ENCODE measurements at regions not wholly inside any gene's neighbourhood (a gene's known extent, or its start where the extent isn't known, plus 50 kb on each side); places are given as distances from the start of the nearest gene placed in this dataset.

GRCh38 chr15:77798151-77798835 is 165.6 kb upstream of the LINGO1 start:
- DNase-seq (ENCODE audit: low read depth in 3 of 3, low spot score in 1 of 3) = no peak

- DNase-seq (ENCODE audit: low read depth in 3 of 3, low spot score in 1 of 3) = no peak
Observed at GRCh38 chr15:77797270-77797669, 164.6 kb upstream of the LINGO1 start.

- no peak for DNase-seq (ENCODE audit: low read depth in 3 of 3, low spot score in 1 of 3)
Observed at GRCh38 chr15:77796046-77796729, 163.5 kb upstream of the LINGO1 start.

GRCh38 chr15:77795446-77795845 is 162.7 kb upstream of the LINGO1 start:
- no peak for DNase-seq (ENCODE audit: low read depth in 3 of 3, low spot score in 1 of 3)

- no peak for DNase-seq (ENCODE audit: low read depth in 3 of 3, low spot score in 1 of 3)
Observed at GRCh38 chr15:77791941-77792340, 159.2 kb upstream of the LINGO1 start.

- no peak for DNase-seq (ENCODE audit: low read depth in 3 of 3, low spot score in 1 of 3)
Observed at GRCh38 chr15:77790481-77790880, 157.8 kb upstream of the LINGO1 start.

GRCh38 chr15:77786956-77787355 is 154.2 kb upstream of the LINGO1 start:
- no peak for DNase-seq (ENCODE audit: low read depth in 3 of 3, low spot score in 1 of 3)

GRCh38 chr15:77786181-77786890 is 153.6 kb upstream of the LINGO1 start:
- DNase-seq (ENCODE audit: low read depth in 3 of 3, low spot score in 1 of 3) = no peak

GRCh38 chr15:77784361-77785292 is 151.9 kb upstream of the LINGO1 start:
- DNase-seq (ENCODE audit: low read depth in 3 of 3, low spot score in 1 of 3) = no peak

- DNase-seq (ENCODE audit: low read depth in 3 of 3, low spot score in 1 of 3) = no peak
Observed at GRCh38 chr15:77783636-77784035, 150.9 kb upstream of the LINGO1 start.

- DNase-seq (ENCODE audit: low read depth in 3 of 3, low spot score in 1 of 3) = no peak
Observed at GRCh38 chr15:77782691-77783090, 150.0 kb upstream of the LINGO1 start.

GRCh38 chr15:77781946-77782240 is 149.2 kb upstream of the LINGO1 start:
- DNase-seq (ENCODE audit: low read depth in 3 of 3, low spot score in 1 of 3) = no peak

- DNase-seq (ENCODE audit: low read depth in 3 of 3, low spot score in 1 of 3) = no peak
Observed at GRCh38 chr15:77781151-77781945, 148.6 kb upstream of the LINGO1 start.

GRCh38 chr15:77778802-77779201 is 146.1 kb upstream of the LINGO1 start:
- no peak for DNase-seq (ENCODE audit: low read depth in 3 of 3, low spot score in 1 of 3)

- DNase-seq (ENCODE audit: low read depth in 3 of 3, low spot score in 1 of 3) = no peak
Observed at GRCh38 chr15:77775837-77776236, 143.1 kb upstream of the LINGO1 start.

GRCh38 chr15:77775373-77775772 is 142.7 kb upstream of the LINGO1 start:
- DNase-seq (ENCODE audit: low read depth in 3 of 3, low spot score in 1 of 3) = no peak

- DNase-seq (ENCODE audit: low read depth in 3 of 3, low spot score in 1 of 3) = no peak
Observed at GRCh38 chr15:77774350-77774749, 141.6 kb upstream of the LINGO1 start.

- DNase-seq (ENCODE audit: low read depth in 3 of 3, low spot score in 1 of 3) = no peak
Observed at GRCh38 chr15:77773903-77774302, 141.2 kb upstream of the LINGO1 start.

- no peak for DNase-seq (ENCODE audit: low read depth in 3 of 3, low spot score in 1 of 3)
Observed at GRCh38 chr15:77772641-77773402, 140.1 kb upstream of the LINGO1 start.

- DNase-seq (ENCODE audit: low read depth in 3 of 3, low spot score in 1 of 3) = no peak
Observed at GRCh38 chr15:77771616-77772015, 138.9 kb upstream of the LINGO1 start.

Data from stimulated activated CD4-positive, alpha-beta T cell treated with anti-CD3 and anti-CD28 coated beads, TNF-alpha, amount 100 ng/mL, for 1 hour (primary cell).